ENCODE measurements at regions not wholly inside any gene's neighbourhood (a gene's known extent, or its start where the extent isn't known, plus 50 kb on each side); places are given as distances from the start of the nearest gene placed in this dataset.

- no TSS peak for BruUV-seq (replicated peaks)
- in situ Hi-C loops (cut with MboI): no loop called here
These were observed 390.0 kb downstream of the MEIS1 start for GRCh38 chr2:66824926-66825325.

More at GRCh38 chr2:66824926-66825325, 390.0 kb downstream of the MEIS1 start:
- H3K9ac ChIP-seq (ENCODE audit: control insufficient read depth, insufficient read depth, low read length): no peak overlapping the region
- H3K27ac ChIP-seq (ENCODE audit: control insufficient read depth, insufficient read depth): no peak overlapping the region
- no peaks in the 10 kb centered on the region for H3K79me2 ChIP-seq (ENCODE audit: control insufficient read depth, insufficient read depth, low read length)
- CTCF ChIA-PET: no interaction called here
- H3K4me1 ChIP-seq (ENCODE audit: control insufficient read depth, insufficient read depth, low read length): no peaks in the 10 kb centered on the region
- ATAC-seq (no peak), FAIRE-seq (no peak), DNase-seq (ENCODE audit: low read depth, low spot score) (no peak)
- intact Hi-C loops (cut with micrococcal nuclease; ENCODE audit: unreplicated experiment): no loop called here
- no peaks in the 10 kb centered on the region for H3K27me3 ChIP-seq (replicated peaks in 1 of 2; ENCODE audit: control insufficient read depth in 2 of 2, insufficient read depth in 2 of 2, low read length in 1 of 2)
- H3K9me3 ChIP-seq (replicated peaks; ENCODE audit: control insufficient read depth, insufficient read depth, low read length): no peaks in the 10 kb centered on the region
- H4K20me1 ChIP-seq (ENCODE audit: control insufficient read depth, insufficient read depth): no peaks in the 10 kb centered on the region
- RAD21 ChIA-PET (ENCODE audit: unreplicated experiment): no interaction called here
- TF ChIP-seq KAT2A (conservative IDR thresholded peaks at IDR 0.05; ENCODE audit: control insufficient read depth, low read depth, low read length) (no peak), BMI1 (IDR thresholded peaks at IDR 0.05; ENCODE audit: borderline replicate concordance) (no peak), MEF2B (IDR thresholded peaks at IDR 0.05; ENCODE audit: partially characterized antibody, poor library complexity, severe bottlenecking) (no peak), ZNF687 (IDR thresholded peaks at IDR 0.05) (no peak), BCL3 (IDR thresholded peaks at IDR 0.05; ENCODE audit: borderline replicate concordance, insufficient read depth, low read depth, low read length, poor library complexity, severe bottlenecking) (no peak), CTCF (IDR thresholded peaks at IDR 0.05 in 2 of 3, conservative IDR thresholded peaks at IDR 0.05 in 1 of 3; ENCODE audit: control insufficient read depth in 2 of 3, extremely low read depth in 1 of 3, insufficient read depth in 1 of 3, low read depth in 3 of 3, low read length in 3 of 3) (no peak), HCFC1 (IDR thresholded peaks at IDR 0.05; ENCODE audit: low read length) (no peak), SMAD5 (IDR thresholded peaks at IDR 0.05; ENCODE audit: low read depth) (no peak), RBBP5 (conservative IDR thresholded peaks at IDR 0.05) (no peak)
- TF ChIP-seq, protein P1, sequence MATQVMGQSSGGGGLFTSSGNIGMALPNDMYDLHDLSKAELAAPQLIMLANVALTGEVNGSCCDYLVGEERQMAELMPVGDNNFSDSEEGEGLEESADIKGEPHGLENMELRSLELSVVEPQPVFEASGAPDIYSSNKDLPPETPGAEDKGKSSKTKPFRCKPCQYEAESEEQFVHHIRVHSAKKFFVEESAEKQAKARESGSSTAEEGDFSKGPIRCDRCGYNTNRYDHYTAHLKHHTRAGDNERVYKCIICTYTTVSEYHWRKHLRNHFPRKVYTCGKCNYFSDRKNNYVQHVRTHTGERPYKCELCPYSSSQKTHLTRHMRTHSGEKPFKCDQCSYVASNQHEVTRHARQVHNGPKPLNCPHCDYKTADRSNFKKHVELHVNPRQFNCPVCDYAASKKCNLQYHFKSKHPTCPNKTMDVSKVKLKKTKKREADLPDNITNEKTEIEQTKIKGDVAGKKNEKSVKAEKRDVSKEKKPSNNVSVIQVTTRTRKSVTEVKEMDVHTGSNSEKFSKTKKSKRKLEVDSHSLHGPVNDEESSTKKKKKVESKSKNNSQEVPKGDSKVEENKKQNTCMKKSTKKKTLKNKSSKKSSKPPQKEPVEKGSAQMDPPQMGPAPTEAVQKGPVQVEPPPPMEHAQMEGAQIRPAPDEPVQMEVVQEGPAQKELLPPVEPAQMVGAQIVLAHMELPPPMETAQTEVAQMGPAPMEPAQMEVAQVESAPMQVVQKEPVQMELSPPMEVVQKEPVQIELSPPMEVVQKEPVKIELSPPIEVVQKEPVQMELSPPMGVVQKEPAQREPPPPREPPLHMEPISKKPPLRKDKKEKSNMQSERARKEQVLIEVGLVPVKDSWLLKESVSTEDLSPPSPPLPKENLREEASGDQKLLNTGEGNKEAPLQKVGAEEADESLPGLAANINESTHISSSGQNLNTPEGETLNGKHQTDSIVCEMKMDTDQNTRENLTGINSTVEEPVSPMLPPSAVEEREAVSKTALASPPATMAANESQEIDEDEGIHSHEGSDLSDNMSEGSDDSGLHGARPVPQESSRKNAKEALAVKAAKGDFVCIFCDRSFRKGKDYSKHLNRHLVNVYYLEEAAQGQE (IDR thresholded peaks at IDR 0.05; ENCODE audit: low read depth, low read length): no peak
- TF ChIP-seq, protein P2, sequence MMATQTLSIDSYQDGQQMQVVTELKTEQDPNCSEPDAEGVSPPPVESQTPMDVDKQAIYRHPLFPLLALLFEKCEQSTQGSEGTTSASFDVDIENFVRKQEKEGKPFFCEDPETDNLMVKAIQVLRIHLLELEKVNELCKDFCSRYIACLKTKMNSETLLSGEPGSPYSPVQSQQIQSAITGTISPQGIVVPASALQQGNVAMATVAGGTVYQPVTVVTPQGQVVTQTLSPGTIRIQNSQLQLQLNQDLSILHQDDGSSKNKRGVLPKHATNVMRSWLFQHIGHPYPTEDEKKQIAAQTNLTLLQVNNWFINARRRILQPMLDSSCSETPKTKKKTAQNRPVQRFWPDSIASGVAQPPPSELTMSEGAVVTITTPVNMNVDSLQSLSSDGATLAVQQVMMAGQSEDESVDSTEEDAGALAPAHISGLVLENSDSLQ (IDR thresholded peaks at IDR 0.05): no peak
- H2AFZ ChIP-seq (ENCODE audit: control insufficient read depth, low read depth, low read length): no peak overlapping the region
- SMC1A ChIA-PET (ENCODE audit: uncharacterized antibody, unreplicated experiment): no interaction called here
- WGBS (ENCODE audit: insufficient coverage, insufficient replicate concordance, low lambda C conversion rate, missing lambda C conversion rate): 0% methylated on average over 3 of the region's 3 CpGs
- no peak overlapping the region for H3K4me3 ChIP-seq
- POLR2A ChIA-PET: no interaction called here
- no peaks in the 10 kb centered on the region for H3K36me3 ChIP-seq (ENCODE audit: control insufficient read depth in 2 of 2, insufficient read depth in 2 of 2, low read length in 1 of 2)
- H3K4me2 ChIP-seq (ENCODE audit: control insufficient read depth, insufficient read depth): no peak overlapping the region

Measured in GM12878 (cell line).